GM21737 (cell line): ENCODE measurements at regions not wholly inside any gene's neighbourhood (a gene's known extent, or its start where the extent isn't known, plus 50 kb on each side); places are given as distances from the start of the nearest gene placed in this dataset.
"Not testable (repeated sequence)": the region's sequence is repeated elsewhere in the genome, so short reads cannot be mapped to it uniquely, and the experiment has no call there.

Experiments
- ATAC-seq: cut with Tn5 transposase; IDR thresholded peaks from one replicate; pipeline ENCODE4 v1.9.1; 2021; ENCODE audit warnings: mild to moderate bottlenecking, moderate library complexity; ENCODE audit not compliant: unreplicated experiment

GRCh38 chr6:21332660-21333059 lies 260.9 kb upstream of the SOX4 start:
- no peak for ATAC-seq

- ATAC-seq = no peak
Observed at GRCh38 chr6:21333715-21334114, 259.8 kb upstream of the SOX4 start.

DNA sequence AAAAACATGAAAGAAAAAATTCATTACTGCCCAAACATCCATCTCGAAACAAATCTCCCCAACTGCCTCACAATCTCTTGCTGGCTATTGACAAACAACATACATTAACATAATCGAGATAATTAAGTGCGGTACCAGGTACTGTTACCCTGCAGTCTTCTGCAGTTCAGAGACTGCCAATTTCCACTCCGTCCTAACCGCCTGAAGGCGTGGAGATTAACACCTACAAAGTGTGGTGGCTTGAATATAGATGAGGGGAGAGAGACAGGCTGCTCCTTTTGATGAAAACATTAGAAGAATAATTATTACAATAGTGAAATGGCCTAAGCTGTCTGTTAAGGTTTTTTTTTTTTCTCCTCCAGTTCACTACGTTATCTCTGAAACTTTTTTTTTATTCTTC lies 258.9 kb upstream of the SOX4 start:
- ATAC-seq = no peak

- ATAC-seq = no peak
Observed at GRCh38 chr6:21335591-21335990, 258.0 kb upstream of the SOX4 start.

DNA sequence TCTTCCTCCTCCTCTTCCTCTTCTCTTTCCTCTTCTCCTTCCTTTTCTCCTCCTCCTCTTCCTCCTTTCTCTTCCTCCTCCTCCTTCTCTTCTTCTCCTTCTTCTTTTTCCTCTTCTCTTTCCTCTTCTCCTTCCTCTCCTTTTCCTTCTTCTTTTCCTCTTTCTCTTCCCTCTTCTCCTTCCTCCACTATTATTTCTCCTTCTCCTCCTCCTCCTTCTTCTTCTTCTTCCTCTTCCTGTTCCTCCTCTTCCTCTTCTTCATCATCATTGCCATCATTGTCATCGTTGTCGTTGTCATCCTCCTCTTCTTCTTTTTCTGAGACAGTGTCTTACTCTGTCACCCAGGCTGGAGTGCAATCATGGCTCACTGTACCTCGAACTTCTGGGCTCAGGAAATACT lies 256.3 kb upstream of the SOX4 start:
- ATAC-seq = no peak

DNA sequence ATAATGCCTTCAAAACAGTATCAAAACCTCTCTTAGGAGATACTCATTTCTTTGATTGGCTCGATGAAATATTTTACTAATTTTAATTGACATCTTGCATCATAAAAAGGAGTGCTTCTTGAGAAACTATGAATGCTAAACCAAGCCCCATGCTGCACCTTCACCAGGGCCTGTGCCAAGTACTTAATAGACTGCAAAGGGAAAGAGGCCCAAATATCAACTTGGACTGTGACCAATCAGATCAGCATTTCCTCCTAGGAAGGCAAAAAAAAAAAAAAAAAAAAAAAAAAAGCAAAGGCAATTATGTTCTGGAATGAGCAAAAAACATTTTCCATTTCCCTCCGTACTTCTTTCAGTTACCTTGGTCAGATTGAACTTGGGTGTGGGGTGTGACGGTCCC lies 253.0 kb upstream of the SOX4 start:
- no peak for ATAC-seq

DNA sequence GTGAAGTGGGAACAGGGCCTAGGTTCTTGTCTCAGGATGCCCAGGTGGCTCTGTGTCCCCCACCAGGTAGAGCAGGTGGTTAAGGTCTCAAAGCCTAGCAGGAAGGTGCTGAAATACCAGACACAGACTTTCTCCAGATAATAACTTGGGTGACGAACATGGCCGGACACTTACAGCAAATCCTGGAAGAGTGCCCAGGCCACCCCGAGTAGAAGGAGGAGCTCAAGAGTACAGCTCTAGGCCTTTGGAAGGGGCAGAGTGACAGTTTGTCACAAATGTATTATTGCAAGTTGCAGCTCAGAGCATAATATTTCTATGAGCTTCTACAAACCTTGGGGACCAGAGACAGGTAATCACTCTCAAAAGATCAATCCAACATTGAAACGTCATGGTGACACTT lies 251.6 kb upstream of the SOX4 start:
- ATAC-seq = no peak

- no peak for ATAC-seq
Observed at GRCh38 chr6:21342501-21342900, 251.1 kb upstream of the SOX4 start.

DNA sequence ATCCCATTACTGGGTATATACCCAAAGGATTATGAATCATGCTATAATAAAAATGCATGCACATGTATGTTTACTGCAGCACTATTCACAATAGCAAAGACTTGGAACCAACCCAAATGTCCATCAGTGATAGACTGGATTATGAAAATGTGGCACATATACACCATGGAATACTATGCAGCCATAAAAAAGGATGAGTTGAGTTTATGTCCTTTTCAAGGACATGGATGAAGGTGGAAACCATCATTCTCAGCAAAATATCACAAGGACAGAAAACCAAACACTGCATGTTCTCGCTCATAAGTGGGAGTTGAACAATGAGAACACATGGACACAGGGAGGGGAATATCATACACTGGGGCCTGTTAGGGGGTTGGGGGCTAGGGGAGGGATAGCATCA lies 247.8 kb upstream of the SOX4 start:
- not testable (repeated sequence) for ATAC-seq

DNA sequence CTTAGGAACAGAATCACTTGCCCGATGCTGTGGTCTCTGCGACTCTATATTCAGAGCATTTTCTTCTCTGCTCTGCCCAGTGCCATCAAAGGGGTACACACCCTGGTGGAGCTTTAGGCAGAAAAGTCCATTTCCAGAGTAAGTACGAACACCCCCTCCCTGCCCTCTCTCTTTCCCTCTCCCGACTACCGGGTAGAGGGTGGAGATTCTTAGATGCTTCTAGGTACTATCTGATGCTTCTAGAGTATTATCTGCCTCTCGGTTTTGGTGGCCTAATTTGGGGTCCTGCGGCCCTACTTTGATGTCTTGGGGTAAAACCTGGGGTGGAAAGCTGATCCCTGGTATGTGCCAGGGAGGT lies 245.4 kb upstream of the SOX4 start:
- ATAC-seq = no peak

GRCh38 chr6:21348504-21349195 lies 244.9 kb upstream of the SOX4 start:
- ATAC-seq = no peak

GRCh38 chr6:21349834-21350233 lies 243.7 kb upstream of the SOX4 start:
- no peak for ATAC-seq

- no peak for ATAC-seq
Observed at GRCh38 chr6:21350926-21351325, 242.6 kb upstream of the SOX4 start.

DNA sequence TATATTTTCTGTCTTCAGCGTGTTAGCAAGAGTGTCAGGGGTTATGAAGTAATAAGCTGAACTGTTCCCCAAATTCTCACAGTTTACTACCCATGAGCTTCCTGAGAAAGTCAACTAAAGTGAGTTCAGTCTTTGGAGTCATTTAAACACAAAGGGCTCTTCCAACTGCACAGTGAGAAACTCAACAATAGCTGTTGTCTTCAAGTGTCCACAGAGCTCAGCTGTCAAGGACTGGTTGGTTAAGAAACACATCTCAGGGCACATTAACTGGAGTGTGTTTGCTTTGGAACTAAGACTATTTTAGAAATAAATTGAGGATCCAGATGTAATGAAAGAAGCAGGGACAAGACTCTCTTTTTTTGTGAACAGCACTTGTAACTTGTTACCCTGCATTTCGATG lies 241.4 kb upstream of the SOX4 start:
- ATAC-seq = no peak

GRCh38 chr6:21354805-21355238 lies 238.7 kb upstream of the SOX4 start:
- no peak for ATAC-seq

- ATAC-seq = no peak
Observed at GRCh38 chr6:21355638-21356037, 237.9 kb upstream of the SOX4 start.

- ATAC-seq = no peak
Observed at GRCh38 chr6:21357262-21357661, 236.3 kb upstream of the SOX4 start.

DNA sequence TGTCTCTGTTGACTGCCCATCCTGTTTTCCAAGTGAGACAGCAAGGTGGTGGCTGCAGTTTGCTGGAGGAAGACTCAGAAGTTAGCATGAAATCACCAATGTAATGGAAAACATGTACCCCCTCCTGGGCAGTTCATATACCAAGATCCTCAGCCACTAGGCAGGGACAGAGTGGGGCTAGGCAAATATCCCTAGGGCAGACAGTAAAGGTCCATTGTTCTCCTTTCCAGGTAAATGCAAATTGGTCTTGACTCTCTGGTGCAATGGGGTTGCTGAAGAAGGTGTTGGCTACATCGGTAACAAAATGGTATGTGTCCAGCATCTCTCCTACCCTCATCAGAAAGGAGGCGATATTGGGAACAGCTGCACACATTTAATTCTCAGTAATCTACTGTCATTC lies 233.6 kb upstream of the SOX4 start:
- ATAC-seq = no peak

DNA sequence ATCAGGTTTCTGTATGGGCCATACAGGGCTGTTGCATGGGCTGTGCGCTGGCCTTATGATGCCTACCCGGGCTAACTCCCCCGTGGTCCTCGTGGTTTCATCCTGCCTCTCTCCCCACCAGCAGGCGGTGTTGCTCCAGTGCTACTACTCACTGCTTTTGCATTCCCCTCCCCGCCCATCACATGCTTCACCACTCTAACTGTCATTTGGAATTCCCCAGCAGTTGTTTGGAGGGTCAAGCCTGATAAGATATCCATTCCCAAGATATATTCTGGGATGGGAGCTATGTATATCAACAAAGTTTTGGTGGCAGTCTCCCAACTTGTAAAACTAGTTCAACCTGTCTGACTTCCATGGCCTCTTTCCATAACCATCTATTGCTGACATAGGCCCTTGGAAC lies 233.2 kb upstream of the SOX4 start:
- ATAC-seq = no peak

DNA sequence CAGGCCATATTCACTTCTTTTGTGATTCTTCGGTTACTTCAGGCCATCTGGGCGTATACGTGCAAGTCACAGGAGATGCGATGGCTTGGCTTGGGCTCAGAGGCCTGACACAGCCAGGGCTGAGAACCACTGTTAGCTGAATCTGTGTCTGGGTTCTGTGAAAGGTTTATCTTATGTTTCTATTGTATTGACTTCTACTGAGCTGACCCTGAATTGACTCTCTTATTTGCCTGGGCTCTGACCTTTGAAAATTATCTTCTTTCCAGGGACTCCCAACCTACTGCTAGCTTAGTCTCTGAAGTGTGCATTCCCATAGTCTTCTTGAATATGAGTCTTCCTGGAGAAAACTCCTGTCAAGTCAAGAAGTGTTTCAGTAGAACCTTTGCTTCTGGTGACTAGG lies 226.4 kb upstream of the SOX4 start:
- no peak for ATAC-seq

DNA sequence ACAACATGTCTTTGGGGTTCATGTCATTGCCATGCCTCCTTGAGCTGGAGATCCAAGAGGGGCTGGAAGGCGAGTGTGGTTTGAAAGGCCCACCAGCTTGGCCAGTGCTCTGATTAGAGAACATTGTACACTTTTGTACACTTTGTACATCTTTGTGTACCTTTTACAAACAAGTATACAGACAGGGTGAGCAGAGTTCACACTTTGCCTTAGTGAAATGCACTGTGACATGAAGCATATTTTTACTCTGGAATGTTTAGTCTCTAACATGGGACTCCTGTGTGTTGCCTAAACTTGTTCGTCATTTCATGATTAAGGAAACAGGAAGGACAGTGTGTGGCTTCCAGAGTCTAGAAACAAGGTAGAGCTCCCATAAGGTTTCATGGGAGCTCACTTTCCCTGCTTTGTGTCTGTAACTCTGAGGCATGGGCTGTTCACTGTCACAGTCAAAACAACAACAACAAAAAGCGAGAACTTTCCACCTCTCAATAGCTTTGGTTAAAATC lies 225.8 kb upstream of the SOX4 start:
- no peak for ATAC-seq

DNA sequence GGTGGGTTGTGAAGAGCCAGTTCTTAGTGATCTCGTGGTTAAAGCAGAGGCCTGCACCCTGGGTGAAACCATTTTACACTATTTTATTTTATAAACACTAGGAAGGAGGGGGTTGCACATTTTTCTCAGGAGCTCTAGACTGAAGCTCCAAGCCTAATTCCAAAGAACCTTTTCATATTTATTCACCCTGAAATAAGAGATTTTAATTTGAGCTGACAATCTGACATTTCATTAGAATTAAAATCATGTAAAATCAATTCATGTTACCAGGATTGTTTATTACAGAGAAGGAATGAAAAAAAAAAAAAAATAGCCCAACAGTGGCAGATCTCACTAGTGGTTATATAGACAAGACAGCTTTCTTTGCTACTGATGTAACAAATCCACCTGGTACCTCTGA lies 222.5 kb upstream of the SOX4 start:
- ATAC-seq = no peak

DNA sequence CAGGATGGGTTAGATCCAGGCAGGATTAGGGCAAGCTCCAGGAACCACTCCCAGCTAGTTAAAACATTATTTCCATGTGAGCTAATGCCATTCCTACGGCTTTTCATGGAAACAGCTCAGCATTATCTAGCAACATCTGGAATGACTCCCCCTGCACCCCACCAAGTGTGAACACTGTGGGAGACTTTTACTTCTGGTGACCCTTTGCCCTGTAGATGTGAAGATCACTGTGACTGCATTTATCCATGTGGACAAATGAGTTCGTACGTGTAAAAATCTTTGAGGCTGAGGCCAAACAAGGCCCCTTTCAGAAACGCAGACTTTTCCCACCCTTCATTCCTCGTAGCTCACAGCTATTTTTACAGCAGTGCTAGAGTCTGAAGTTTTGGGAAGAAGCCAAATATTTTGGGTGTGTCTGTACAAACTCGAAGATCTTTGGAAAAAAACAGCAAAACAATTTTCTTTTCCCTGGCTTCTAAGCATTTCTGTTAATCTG lies 221.8 kb upstream of the SOX4 start:
- ATAC-seq = no peak
